Stimulated activated CD4-positive, alpha-beta T cell treated with anti-CD3 and anti-CD28 coated beads, Interleukin-1b, Interleukin-23, amount 100 ng/mL, for 1 hour (primary cell): ENCODE measurements at regions not wholly inside any gene's neighbourhood (a gene's known extent, or its start where the extent isn't known, plus 50 kb on each side); places are given as distances from the start of the nearest gene placed in this dataset.

Experiments
- DNase-seq, 2 donors: peaks; one replicate each; pipeline ENCODE4 v3.0.0-alpha.2; 2020; ENCODE audit warnings: low read depth in 2 of 2

DNA sequence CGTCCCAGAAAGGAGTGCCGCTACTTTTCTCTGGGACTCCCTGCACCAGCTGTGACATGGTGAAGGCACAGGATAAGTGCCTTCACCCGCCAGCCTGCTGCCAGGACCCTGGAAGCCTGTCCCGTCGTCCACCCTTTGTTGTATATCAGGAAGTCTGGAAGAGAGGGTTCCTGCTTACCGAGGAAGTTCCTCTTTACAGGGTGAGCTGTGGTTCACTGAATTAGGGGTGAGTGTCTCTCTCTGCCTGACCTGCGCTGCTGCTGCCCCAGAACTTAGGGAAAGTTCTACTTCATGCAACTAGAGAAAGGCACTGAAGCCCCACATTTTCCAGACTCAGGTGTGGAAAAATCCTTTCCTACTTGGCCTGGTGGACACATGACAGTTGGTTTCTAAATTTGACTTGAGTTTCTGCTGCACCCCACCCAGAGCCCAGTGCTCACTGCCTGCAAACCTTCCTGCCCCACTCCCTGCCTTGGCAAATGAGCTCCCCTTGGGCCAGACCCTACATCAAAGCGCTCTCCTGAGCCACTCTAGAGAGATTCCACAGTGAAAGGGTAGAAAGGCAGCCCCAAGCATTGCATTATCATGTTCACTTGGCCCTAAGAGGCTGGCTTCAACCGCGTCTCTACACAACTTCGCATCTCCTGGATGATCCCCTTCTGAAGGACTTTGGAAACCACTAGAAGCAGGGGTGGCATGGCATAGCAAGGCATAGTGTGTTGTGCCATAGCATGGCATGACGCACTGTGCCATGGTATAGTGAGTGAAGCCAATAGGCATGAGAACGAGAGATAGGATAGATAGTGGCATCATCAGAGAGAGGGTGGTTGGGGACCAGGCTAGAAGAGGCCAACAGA lies 215.8 kb upstream of the CDYL start:
- DNase-seq, result no peak

- no peak for DNase-seq
Observed at GRCh38 chr6:4559281-4559875, 216.8 kb upstream of the CDYL start.

- no peak for DNase-seq
Observed at GRCh38 chr6:4554645-4555044, 221.6 kb upstream of the CDYL start.

- DNase-seq, result no peak
Observed at GRCh38 chr6:4553387-4553786, 222.8 kb upstream of the CDYL start.

- DNase-seq, result no peak
Observed at GRCh38 chr6:4550227-4550597, 226.0 kb upstream of the CDYL start.

GRCh38 chr6:4549556-4550226 lies 226.5 kb upstream of the CDYL start:
- no peak for DNase-seq

DNA sequence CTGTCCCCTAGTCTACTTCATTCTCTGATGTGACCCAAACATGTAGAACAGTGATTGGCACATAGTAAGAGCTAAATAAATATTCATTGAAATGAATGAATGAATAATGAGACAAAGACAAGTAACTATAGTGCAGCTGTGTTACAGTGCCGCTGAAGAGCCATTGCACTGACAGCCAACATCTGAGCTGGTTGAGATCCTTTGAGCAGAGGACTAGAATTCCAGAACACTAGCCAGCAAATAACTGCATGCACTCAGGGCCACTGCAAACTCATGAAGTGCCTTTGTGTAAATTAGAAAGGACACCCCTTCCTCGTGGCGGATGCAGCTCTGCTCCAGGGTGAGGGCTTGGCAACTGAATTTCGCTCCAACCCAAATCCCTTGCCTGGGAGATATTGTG lies 230.3 kb upstream of the CDYL start:
- DNase-seq, result no peak

GRCh38 chr6:4543596-4543995 lies 232.6 kb upstream of the CDYL start:
- DNase-seq, result no peak

- no peak for DNase-seq
Observed at GRCh38 chr6:4533576-4533975, 242.6 kb upstream of the CDYL start.

DNA sequence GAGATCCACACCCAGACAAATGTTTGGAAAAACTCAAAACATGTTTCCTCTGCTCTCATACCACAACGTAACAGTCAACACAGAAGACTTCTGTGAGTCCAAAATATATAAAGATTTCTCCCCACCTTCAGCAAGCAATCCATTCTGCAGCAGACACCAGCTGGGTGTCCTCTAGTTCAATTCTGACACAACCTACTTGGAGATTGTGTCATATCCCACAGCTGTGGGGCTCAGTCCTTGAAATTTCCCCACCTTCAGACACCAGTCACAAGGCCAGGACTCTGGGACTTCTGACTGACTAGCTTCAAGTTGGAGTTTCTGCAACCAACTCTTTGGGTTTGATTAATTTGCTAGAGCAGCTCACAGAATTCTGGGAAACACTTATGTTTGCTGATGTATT lies 244.8 kb upstream of the CDYL start:
- DNase-seq, result no peak

DNA sequence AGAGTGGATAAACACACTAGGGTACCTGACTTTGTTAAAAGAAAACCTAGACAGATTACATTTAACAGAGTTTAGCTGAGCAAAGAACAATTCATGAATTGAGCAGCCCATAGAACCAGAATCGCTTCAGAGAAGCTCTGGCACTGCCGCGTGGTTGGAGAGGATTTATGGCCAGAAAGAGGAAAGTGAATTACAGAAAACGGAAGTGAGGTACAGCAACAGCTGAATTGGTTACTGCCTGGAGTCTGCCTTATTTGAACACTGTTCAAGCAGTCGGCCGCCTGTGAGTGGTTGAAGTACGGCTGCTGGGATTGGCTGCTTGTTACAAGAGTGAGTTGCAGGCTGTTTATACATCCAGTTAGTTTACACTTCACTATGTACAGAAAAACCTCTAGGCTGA lies 253.8 kb upstream of the CDYL start:
- no peak for DNase-seq

DNA sequence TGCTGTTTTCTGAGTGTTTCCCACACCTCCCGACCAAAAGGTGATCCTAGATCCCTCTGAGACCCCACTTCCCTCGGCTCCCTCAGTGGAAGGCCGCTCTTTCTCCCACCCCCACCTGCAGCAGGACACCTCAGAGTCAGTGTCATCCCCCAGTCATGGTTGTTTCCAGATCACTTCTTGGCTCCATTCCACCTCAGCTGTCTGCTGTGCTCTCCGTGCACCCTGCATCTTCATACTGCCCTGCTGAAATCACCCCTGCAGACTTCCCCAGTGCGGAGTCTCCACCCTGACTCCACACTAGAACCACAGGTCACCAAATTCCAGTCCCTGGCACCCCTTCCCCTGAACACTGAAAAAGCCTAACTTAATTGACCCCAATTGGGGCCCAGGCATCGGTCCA lies 255.1 kb upstream of the CDYL start:
- DNase-seq, result no peak

- DNase-seq, result no peak
Observed at GRCh38 chr6:4518506-4518905, 257.7 kb upstream of the CDYL start.

DNA sequence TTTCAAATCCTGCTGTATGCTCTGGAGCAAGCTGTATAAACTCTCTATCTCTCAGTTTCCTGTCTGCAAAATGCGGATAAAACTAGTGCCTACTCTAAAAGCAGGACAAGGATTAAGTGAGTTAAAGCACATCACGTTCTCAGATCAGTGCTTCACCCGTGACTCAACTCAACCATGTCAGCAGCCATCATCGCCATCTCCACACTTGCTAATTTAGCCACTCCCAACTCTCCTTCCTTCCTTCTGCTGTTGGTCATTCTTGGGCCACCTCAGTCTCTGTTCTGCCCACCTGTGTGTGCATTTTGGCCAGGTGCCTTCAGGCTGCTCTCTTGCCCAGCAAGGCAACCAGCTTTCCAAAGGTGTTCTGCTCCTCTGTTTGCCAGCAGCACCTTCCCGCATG lies 260.0 kb upstream of the CDYL start:
- no peak for DNase-seq

- no peak for DNase-seq
Observed at GRCh38 chr6:4513561-4513960, 262.6 kb upstream of the CDYL start.

DNA sequence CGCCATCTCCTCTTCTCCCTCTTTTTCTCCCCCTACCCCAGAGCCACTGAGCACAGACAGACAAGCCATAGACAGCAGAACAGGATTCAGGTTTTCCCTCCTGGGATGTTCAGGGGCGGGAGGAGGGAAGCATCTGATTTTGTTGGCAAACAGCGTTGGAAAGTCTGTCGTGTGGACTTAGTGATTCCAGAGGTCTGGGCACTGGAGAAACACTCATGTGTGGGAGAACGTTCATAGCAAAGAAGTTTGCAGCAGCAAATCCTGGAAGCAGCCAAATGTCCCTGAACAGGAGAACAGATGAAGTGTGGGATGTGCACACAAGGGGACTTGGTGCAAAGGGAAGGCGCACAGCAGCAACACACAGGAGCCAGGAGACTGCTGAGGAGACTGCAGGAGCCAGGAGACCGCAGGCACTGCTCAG lies 264.1 kb upstream of the CDYL start:
- no peak for DNase-seq

DNA sequence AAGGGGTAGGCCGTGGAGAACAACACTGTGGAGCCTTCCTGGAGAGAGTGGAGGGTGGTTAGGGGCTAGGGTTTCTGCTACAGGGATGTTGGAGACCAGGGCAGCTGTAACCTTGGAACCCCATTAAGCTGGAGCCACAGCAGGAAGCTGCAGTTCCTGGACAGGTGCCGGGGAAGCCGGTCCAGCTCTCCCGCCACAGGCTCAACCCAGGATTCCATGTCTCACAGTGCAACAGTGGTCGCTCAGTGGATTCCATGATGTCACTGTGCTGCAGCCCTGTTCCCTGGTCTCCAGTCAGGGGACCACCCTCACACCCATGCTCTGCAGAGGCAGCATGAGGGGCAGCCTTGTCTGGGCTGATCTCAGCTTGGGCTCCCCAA lies 264.6 kb upstream of the CDYL start:
- no peak for DNase-seq

- no peak for DNase-seq
Observed at GRCh38 chr6:4510906-4511640, 265.1 kb upstream of the CDYL start.

DNA sequence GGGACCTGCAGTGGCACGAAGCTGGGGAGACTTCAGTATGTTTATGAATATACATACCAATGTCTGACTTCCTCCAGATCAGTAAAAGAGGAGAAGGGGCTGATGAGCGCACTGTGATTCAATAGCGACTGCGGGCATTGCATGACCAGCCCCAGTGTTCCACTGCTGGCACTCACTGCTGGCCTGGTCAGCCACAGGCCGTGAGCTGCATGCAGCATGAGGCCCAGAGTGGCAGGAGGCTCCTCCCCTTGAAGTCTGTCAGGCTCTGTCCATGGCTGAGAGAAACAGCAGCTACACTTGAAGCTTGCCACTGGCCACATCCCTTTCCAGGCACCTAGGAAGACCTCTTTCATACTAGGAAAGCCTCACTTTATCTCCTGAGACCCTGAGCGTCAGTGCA lies 265.9 kb upstream of the CDYL start:
- DNase-seq, result no peak

- no peak for DNase-seq
Observed at GRCh38 chr6:4509506-4509905, 266.7 kb upstream of the CDYL start.

DNA sequence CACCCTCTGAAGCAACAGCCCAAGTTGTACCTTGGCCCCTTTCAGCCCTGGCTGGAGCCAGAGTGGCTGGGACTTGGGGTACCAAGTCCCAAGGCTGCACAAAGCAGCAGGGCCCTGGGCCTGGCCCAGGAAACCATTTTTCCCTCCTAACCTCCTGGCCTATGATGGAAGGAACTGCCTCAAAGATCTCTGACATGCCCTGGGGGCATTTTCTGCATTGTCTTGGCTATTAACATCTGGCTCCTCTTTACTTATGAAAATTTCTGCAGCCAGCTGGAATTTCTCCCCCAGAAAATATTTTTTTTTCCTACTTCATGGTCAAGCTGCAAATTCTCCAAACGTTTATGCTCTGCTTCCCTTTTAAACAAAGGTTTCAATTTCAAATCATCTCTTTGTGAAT lies 269.4 kb upstream of the CDYL start:
- DNase-seq, result no peak

DNA sequence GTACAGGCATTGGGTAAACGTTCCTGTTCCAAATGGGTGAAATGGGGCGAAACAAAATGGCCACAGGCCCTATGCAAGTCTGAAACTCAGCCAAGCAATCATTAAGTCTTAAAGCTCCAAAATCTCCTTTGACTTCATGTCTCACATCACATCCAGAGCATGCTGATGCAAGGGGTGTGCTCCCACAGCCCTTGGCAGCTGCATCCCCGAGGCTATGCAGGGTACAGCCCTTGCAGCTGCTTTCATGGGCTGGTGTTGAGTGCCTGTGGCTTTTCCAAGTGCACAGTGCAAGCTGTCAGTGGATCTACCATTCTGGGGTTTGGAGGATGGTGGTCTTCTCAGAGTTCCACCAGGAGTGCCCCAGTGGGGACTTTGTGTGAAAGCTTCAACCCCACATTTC lies 270.0 kb upstream of the CDYL start:
- no peak for DNase-seq

- DNase-seq, result no peak
Observed at GRCh38 chr6:4504700-4505099, 271.5 kb upstream of the CDYL start.
